ENCODE measurements at regions not wholly inside any gene's neighbourhood (a gene's known extent, or its start where the extent isn't known, plus 50 kb on each side); places are given as distances from the start of the nearest gene placed in this dataset.

- H3K79me2 ChIP-seq (ENCODE audit: control insufficient read depth, insufficient read depth, low read length) = no peaks in the 10 kb centered on the region
- no peaks in the 10 kb centered on the region for H3K27me3 ChIP-seq (ENCODE audit: control insufficient read depth, insufficient read depth, low read length)
- no peak overlapping the region for H3K27ac ChIP-seq (ENCODE audit: insufficient read depth, low read length)
- TF ChIP-seq CTCF (conservative IDR thresholded peaks at IDR 0.05 in 1 of 2, IDR thresholded peaks at IDR 0.05 in 1 of 2; ENCODE audit: low read depth in 1 of 2, low read length in 2 of 2) (no peak), EZH2 (IDR thresholded peaks at IDR 0.05; ENCODE audit: low read length, missing control alignments) (no peak)
- no peaks in the 10 kb centered on the region for H3K9me3 ChIP-seq (ENCODE audit: control insufficient read depth, insufficient read depth, low read depth, low read length)
- H3K4me2 ChIP-seq (ENCODE audit: extremely low read depth, insufficient read depth, low read length) = no peak overlapping the region
- no peak overlapping the region for H3K4me3 ChIP-seq (replicated peaks in 1 of 4; ENCODE audit: control extremely low read depth in 1 of 4, insufficient read depth in 1 of 4, low read depth in 3 of 4, low read length in 4 of 4)
- H3K36me3 ChIP-seq (ENCODE audit: control insufficient read depth, insufficient read depth, low read length) = no peaks in the 10 kb centered on the region
- no peak overlapping the region for H3K9ac ChIP-seq (ENCODE audit: insufficient read depth, low read length)
- no peaks in the 10 kb centered on the region for H4K20me1 ChIP-seq (ENCODE audit: control insufficient read depth, extremely low read depth, insufficient read depth, low read length)
- H2AFZ ChIP-seq (ENCODE audit: low read length) = no peak overlapping the region
- no peaks in the 10 kb centered on the region for H3K4me1 ChIP-seq (ENCODE audit: control insufficient read depth, extremely low read depth, insufficient read depth, low read length)
- DNase-seq (ENCODE audit: low read depth in 2 of 2) = no peak
Measured at GRCh38 chr5:152269533-152269932, 135.5 kb downstream of the NMUR2 start.

DNA sequence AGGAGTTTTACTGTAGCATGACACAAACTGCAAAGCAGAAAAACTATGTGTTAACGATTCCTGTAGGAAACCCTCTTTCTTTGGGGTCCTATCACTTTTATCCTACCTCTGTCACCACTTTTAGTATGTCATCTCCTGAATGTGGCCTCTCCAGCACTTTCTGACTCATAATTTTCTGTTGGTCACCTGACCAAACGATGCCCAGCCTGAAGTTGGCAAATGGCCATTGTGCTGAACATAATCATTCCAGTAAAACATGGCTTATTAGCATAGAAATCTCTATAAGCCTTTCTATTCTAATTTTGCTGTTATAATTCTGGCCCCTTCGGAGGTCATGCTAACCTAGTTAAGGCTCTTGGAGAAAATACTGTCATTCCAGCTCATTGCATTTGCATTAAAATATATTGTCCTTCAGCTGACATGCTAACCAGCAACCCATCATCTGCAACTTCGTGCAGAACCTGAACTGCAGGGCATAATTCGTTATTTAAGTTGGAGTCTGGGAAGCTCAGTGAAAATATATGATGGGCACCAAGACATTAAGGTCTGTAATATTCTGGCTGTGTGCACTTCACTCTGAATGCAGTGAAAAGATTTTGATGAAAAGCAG is 140.3 kb downstream of the NMUR2 start:
- Histone ChIP-seq H2AFZ (ENCODE audit: low read length) (no peak overlapping the region), H3K4me2 (ENCODE audit: extremely low read depth, insufficient read depth, low read length) (no peak overlapping the region)

GRCh38 chr5:152262667-152263066 is 142.4 kb downstream of the NMUR2 start:
- Histone ChIP-seq H3K27me3 (ENCODE audit: control insufficient read depth, insufficient read depth, low read length) (no peaks in the 10 kb centered on the region), H3K4me2 (ENCODE audit: extremely low read depth, insufficient read depth, low read length) (no peak overlapping the region), H3K79me2 (ENCODE audit: control insufficient read depth, insufficient read depth, low read length) (no peaks in the 10 kb centered on the region), H3K4me1 (ENCODE audit: control insufficient read depth, extremely low read depth, insufficient read depth, low read length) (no peaks in the 10 kb centered on the region), H3K36me3 (ENCODE audit: control insufficient read depth, insufficient read depth, low read length) (no peaks in the 10 kb centered on the region), H3K4me3 (replicated peaks in 1 of 4; ENCODE audit: control extremely low read depth in 1 of 4, insufficient read depth in 1 of 4, low read depth in 3 of 4, low read length in 4 of 4) (no peak overlapping the region), H4K20me1 (ENCODE audit: control insufficient read depth, extremely low read depth, insufficient read depth, low read length) (no peaks in the 10 kb centered on the region), H3K9ac (ENCODE audit: insufficient read depth, low read length) (no peak overlapping the region), H2AFZ (ENCODE audit: low read length) (no peak overlapping the region), H3K9me3 (ENCODE audit: control insufficient read depth, insufficient read depth, low read depth, low read length) (no peaks in the 10 kb centered on the region), H3K27ac (ENCODE audit: insufficient read depth, low read length) (no peak overlapping the region)
- TF ChIP-seq EZH2 (IDR thresholded peaks at IDR 0.05; ENCODE audit: low read length, missing control alignments) = no peak
- no peak for TF ChIP-seq CTCF (conservative IDR thresholded peaks at IDR 0.05 in 1 of 2, IDR thresholded peaks at IDR 0.05 in 1 of 2; ENCODE audit: low read depth in 1 of 2, low read length in 2 of 2)
- no peak for DNase-seq (ENCODE audit: low read depth in 2 of 2)

More for the DNA sequence above, 140.3 kb downstream of the NMUR2 start:
- Histone ChIP-seq H3K4me1 (ENCODE audit: control insufficient read depth, extremely low read depth, insufficient read depth, low read length) (no peaks in the 10 kb centered on the region), H4K20me1 (ENCODE audit: control insufficient read depth, extremely low read depth, insufficient read depth, low read length) (no peaks in the 10 kb centered on the region), H3K79me2 (ENCODE audit: control insufficient read depth, insufficient read depth, low read length) (no peaks in the 10 kb centered on the region), H3K4me3 (replicated peaks in 1 of 4; ENCODE audit: control extremely low read depth in 1 of 4, insufficient read depth in 1 of 4, low read depth in 3 of 4, low read length in 4 of 4) (no peak overlapping the region), H3K36me3 (ENCODE audit: control insufficient read depth, insufficient read depth, low read length) (no peaks in the 10 kb centered on the region), H3K9ac (ENCODE audit: insufficient read depth, low read length) (no peak overlapping the region), H3K27me3 (ENCODE audit: control insufficient read depth, insufficient read depth, low read length) (no peaks in the 10 kb centered on the region), H3K9me3 (ENCODE audit: control insufficient read depth, insufficient read depth, low read depth, low read length) (no peaks in the 10 kb centered on the region), H3K27ac (ENCODE audit: insufficient read depth, low read length) (no peak overlapping the region)
- no peak for TF ChIP-seq EZH2 (IDR thresholded peaks at IDR 0.05; ENCODE audit: low read length, missing control alignments)
- TF ChIP-seq CTCF (conservative IDR thresholded peaks at IDR 0.05 in 1 of 2, IDR thresholded peaks at IDR 0.05 in 1 of 2; ENCODE audit: low read depth in 1 of 2, low read length in 2 of 2) = no peak
- DNase-seq (ENCODE audit: low read depth in 2 of 2) = no peak

All from fibroblast of lung (primary cell).